Hindlimb muscle (tissue), 1 donor: ENCODE measurements at regions not wholly inside any gene's neighbourhood (a gene's known extent, or its start where the extent isn't known, plus 50 kb on each side); places are given as distances from the start of the nearest gene placed in this dataset.

Experiments used
- DNase-seq: peaks from one replicate; pipeline ENCODE4 v3.0.0-alpha.2; 2013

- no peak for DNase-seq
Measured at GRCh38 chr5:52173133-52173532, 614.6 kb upstream of the ITGA1 start.

DNA sequence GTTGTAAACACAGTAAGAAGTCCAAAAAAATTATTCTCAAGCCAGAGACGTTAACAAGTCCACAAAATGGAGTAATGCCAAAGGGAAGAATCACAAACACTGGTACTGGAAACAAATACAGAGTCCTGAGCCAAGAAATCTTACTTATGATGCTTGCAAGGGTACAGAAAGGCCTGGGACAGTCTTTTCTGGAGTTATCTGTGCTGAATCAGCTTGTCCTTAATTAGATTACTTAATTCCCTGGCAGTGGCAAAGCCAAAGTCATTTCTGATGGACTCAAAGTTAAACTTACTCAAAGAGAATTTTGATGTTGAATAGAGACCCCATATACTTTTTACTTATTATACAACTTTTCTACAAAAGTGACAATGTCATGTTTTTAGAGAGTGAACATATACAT, 610.5 kb upstream of the ITGA1 start:
- DNase-seq = no peak

DNA sequence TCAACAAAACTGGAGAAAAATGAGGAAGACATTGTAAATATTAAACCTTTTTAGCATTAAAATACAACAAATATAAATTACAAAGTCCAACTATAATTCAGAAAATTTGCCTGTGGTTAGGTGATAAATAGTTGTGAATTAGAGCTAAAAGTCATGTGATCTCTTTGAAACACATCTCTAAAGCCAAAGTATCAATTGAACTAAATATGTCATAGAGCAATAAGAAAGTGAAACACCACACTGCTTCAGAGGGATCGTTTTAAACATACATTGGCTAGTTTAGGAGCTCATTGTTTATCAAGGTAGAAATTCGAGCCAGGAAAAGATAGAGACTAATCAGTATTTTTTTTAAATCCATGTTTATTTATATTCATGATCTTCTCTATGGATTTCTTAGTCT, 606.3 kb upstream of the ITGA1 start:
- no peak for DNase-seq

DNA sequence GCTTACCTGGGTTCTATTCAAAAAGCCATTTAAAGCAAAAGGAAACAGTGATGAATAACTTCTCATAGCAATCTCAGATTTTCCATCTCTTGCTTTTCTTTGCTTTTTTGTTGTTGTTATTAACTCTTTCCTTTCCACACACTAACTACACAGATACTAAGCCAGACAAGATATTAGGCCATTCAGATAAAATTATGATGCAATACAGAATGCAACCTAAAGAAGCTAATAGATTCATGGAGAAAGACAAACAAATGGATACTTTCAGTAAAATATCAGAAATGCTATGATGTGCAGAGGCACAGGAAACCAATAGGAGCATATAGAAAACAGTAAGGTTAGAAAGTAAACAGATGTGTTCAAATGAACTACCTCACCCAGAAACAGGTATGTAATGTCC, 597.0 kb upstream of the ITGA1 start:
- DNase-seq = no peak

DNA sequence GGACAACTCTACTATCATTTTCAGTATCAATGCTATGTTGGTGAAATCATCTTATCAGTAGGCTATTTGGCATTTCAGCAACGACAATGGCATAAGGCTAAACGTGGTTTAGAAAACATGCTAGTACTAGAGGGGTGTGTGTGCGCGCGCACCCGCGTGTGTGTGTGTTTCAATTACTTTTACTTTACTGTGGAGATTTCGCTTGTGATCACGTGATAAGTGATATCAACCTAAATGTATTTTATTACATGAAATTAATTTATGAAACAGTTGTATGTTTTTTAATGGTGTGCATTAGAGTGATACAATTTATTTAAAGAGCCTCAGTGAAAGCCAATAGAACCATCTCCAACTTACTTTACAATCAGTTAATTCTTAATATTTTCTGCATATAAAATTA, 587.9 kb upstream of the ITGA1 start:
- DNase-seq = no peak

DNA sequence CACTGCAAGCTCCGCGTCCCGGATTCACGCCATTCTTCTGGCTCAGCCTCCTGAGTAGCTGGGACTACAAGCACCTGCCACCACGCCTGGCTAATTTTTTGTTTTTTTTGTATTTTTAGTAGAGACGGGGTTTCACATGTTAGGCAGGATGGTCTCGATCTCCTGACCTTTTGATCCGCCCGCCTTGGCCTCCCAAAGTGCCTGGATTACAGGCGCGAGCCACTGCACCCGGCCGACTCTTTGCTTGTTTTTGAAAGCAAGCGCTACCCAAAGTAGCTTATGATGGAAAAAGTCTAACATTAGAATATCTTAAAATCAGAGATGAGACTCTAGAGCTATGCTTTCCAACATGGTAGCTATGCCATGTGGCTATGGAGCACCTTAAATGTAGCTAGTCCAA, 585.5 kb upstream of the ITGA1 start:
- DNase-seq = no peak

- DNase-seq = no peak
Measured at GRCh38 chr5:52204310-52204709, 583.4 kb upstream of the ITGA1 start.
